Spleen (tissue), 7 donors: ENCODE measurements at regions not wholly inside any gene's neighbourhood (a gene's known extent, or its start where the extent isn't known, plus 50 kb on each side); places are given as distances from the start of the nearest gene placed in this dataset.

Source experiments
- CTCF ChIP-seq, 11 experiments: fragments of 200-600 bp in 7 of 11; fragments of 450-650 bp in 4 of 11; sonication (generic) in 4 of 11; IDR thresholded peaks in 8 of 11; conservative IDR thresholded peaks in 3 of 11; 1 replicate in 7 of 11; 2 replicates in 4 of 11; pipeline versions ENCODE4 v1.4.0 to v1.8.0; 2016 to 2021; ENCODE audit warnings: antibody characterized with exemption in 11 of 11, inconsistent platforms in 4 of 11, mild to moderate bottlenecking in 1 of 11
- POLR2A ChIP-seq, 3 donors: fragments of 450-650 bp; IDR thresholded peaks; one replicate each; pipeline ENCODE4 v1.5.1; 2017; ENCODE audit warnings: antibody characterized with exemption in 3 of 3, mild to moderate bottlenecking in 1 of 3
- POLR2AphosphoS5 ChIP-seq, 3 donors: sonication (generic); formaldehyde crosslinking; IDR thresholded peaks; one replicate each; pipeline ENCODE4 v1.5.1; 2017; ENCODE audit warnings: antibody characterized with exemption in 3 of 3
- donor health status: DM: no; HTN: no; CAD: no; lungs with moderate emphysema.
- donor health status: DM: no; HTN: no; CAD: no.
- donor health status: DM: no; HTN: no; CAD: no.

DNA sequence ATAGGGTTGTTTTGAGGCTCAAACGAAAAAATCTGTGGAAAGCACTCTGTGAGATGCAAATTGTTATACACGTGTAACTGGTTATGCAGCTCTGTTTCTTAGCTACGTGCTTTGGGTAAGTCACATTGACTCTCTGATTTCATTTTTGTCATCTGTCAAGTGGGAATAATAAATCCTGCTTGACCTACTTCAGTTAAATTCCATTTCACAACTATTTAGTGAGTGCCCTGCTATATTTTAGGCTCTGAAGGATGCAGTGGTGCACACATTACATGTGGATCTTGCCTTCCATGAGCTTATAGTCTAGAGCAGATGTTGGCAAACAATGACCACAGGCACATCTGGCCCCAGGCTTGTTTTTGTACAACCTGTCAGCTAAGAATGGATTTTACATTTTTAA, 133.6 kb upstream of the PLET1 start:
- TF ChIP-seq CTCF (IDR thresholded peaks at IDR 0.05 in 8 of 11, conservative IDR thresholded peaks at IDR 0.05 in 3 of 11) (no peak), POLR2A (IDR thresholded peaks at IDR 0.05) (no peak), POLR2AphosphoS5 (IDR thresholded peaks at IDR 0.05) (no peak)
